HUES48 (cell line): ENCODE measurements at regions not wholly inside any gene's neighbourhood (a gene's known extent, or its start where the extent isn't known, plus 50 kb on each side); places are given as distances from the start of the nearest gene placed in this dataset.

Experiments used
- H3K27ac ChIP-seq: one replicate; pipeline ENCODE4 v1.7.0; 2013; ENCODE audit warnings: low read depth, low read length, inconsistent platforms
- H3K27me3 ChIP-seq: 2 replicates; pipeline ENCODE4 v1.6.1; 2013; ENCODE audit warnings: mild to moderate bottlenecking, low read length; ENCODE audit not compliant: control insufficient read depth, insufficient read depth
- H3K36me3 ChIP-seq: 2 replicates; pipeline ENCODE4 v1.6.1; 2013; ENCODE audit warnings: low read length; ENCODE audit not compliant: control insufficient read depth, insufficient read depth
- H3K4me1 ChIP-seq: 2 replicates; pipeline ENCODE4 v1.6.1; 2013; ENCODE audit warnings: mild to moderate bottlenecking, low read length; ENCODE audit not compliant: control insufficient read depth, insufficient read depth
- H3K4me3 ChIP-seq: 2 replicates; pipeline ENCODE4 v1.5.1; 2013; ENCODE audit warnings: mild to moderate bottlenecking, low read depth, low read length
- H3K9ac ChIP-seq: 2 replicates; pipeline ENCODE4 v1.6.1; 2013; ENCODE audit warnings: mild to moderate bottlenecking, low read depth, low read length, moderate library complexity
- H3K9me3 ChIP-seq: 2 replicates; pipeline ENCODE4 v1.6.1; 2013; ENCODE audit warnings: low read length; ENCODE audit not compliant: control insufficient read depth, insufficient read depth

DNA sequence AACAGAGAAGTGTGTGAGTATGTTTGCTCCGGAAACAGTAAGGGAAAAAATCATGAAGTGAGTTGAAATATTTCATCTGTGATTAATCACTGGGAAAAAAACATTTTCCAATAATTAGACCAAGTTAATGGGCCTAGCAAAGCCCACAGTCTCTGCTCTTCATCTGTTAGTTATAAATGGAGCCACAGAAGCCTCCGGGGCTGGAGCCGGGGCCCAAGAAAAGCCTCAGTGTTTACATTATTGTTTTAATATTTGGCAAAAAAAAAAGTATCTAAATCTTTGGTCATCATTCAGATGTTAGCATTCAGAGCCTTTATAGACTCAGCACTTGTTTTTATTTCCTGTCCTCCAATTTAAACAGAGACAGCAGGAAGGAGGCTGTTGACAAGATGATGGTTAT, 115.0 kb downstream of the UBE2U start:
- no peak overlapping the region for H3K9ac ChIP-seq
- no peaks in the 10 kb centered on the region for H3K9me3 ChIP-seq
- no peaks in the 10 kb centered on the region for H3K27me3 ChIP-seq
- no peaks in the 10 kb centered on the region for H3K36me3 ChIP-seq
- no peak overlapping the region for H3K4me3 ChIP-seq
- H3K4me1 ChIP-seq: peaks cover 18% of the 10 kb centered on the region
- no peak overlapping the region for H3K27ac ChIP-seq

DNA sequence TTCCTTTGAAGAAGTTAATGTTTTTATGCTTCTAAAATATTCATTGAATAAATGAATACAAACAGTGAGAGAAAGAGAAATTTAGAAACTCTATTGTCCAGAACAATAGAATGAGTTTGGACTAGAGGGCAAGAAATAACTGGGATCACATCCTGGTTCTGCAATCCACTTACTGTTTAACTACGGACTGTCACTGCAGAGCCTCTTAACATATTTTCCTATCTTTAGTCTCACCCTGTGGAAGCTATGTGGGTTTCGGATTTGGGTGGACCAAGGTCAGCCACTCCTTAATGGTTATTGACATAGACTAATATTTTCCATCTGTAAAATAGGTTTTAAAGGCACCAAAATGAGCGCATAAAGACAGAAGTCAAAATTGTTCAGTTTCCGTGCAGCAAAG, 116.6 kb downstream of the UBE2U start:
- Histone ChIP-seq H3K9me3 (no peaks in the 10 kb centered on the region), H3K4me1 (peaks cover 11% of the 10 kb centered on the region; the same call in 1 of the 2 replicates), H3K9ac (no peak overlapping the region), H3K36me3 (no peaks in the 10 kb centered on the region), H3K4me3 (no peak overlapping the region), H3K27ac (no peak overlapping the region), H3K27me3 (no peaks in the 10 kb centered on the region)

DNA sequence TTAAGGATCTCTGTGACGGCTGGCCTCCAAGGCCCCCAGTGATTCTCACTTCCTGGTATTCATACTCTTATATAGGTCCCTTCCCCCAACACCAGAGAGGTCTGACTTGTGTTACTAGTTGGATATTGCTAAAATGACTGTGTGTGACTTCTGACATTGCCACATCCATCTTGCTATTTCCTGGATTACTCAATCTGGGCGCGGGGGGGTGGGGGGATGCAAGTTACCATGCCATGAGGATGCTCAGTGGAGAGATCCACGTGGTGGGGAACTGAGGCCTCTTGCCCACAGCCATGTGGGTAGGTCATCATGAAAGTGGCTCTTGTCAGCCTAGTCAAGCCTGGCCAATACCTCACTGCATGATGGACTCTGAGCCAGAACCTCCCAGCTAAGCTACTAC, 117.0 kb downstream of the UBE2U start:
- Histone ChIP-seq H3K4me3 (no peak overlapping the region), H3K36me3 (no peaks in the 10 kb centered on the region), H3K27ac (no peak overlapping the region), H3K27me3 (no peaks in the 10 kb centered on the region), H3K9me3 (no peaks in the 10 kb centered on the region), H3K4me1 (peaks cover 11% of the 10 kb centered on the region; the same call in 1 of the 2 replicates), H3K9ac (no peak overlapping the region)

DNA sequence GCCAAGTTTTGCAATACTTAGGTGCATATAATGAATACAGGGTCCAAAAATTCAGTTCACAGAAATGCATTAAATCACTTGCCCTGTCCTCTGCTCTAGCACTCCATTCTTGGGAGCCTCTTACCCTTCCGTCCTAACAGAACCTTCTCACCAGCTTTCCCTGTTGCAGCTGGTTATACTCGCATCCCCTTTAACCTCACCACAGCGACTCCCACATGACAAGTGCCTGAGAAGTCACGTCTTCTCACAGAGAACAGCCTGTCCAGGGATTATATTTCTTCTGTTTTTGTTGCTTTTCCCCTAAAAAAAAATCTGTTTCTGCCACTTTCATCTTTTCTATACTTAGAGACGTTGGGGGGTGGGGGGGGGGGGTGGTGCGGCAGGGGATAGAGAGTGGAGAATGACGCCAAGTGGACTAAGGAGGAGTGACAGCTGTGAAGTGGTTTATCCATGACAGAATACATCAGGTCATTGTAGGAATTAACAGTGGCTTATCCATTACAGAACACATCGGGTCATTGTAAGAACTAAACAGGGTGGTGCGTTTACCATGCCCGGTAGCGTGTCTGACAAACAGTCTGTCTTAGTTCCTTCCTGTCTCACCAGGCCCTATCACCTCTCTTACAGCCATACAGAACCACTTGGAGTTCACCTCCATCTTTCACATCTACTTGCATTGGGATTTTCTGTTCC, 117.6 kb downstream of the UBE2U start:
- H3K4me1 ChIP-seq: peaks cover 11% of the 10 kb centered on the region; the same call in 1 of the 2 replicates
- no peak overlapping the region for H3K4me3 ChIP-seq
- H3K36me3 ChIP-seq: no peaks in the 10 kb centered on the region
- no peaks in the 10 kb centered on the region for H3K9me3 ChIP-seq
- no peak overlapping the region for H3K9ac ChIP-seq
- no peaks in the 10 kb centered on the region for H3K27me3 ChIP-seq
- no peak overlapping the region for H3K27ac ChIP-seq

DNA sequence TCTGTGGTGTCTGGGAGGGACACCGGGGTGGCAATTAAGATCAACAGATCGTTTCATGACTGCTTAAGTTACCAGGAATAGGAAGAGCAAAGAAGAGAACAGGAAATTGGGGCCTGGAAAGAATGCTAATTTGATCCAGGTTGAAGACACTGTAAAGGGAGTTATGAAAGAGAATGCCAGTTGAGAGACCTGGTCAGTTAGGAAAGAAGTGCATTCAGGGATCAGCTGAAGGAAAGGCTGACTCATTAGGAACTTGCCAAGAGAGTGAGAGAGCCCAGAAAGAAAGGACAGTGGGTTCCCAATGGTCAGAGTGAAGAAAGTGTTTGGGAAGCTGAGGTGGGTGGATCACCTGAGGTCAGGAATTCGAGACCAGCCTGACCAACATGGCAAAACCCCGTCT, 119.6 kb downstream of the UBE2U start:
- Histone ChIP-seq H3K27ac (no peak overlapping the region), H3K36me3 (no peaks in the 10 kb centered on the region), H3K9me3 (no peaks in the 10 kb centered on the region), H3K4me3 (no peak overlapping the region), H3K4me1 (peaks cover 11% of the 10 kb centered on the region; the same call in 1 of the 2 replicates), H3K27me3 (no peaks in the 10 kb centered on the region), H3K9ac (no peak overlapping the region)

DNA sequence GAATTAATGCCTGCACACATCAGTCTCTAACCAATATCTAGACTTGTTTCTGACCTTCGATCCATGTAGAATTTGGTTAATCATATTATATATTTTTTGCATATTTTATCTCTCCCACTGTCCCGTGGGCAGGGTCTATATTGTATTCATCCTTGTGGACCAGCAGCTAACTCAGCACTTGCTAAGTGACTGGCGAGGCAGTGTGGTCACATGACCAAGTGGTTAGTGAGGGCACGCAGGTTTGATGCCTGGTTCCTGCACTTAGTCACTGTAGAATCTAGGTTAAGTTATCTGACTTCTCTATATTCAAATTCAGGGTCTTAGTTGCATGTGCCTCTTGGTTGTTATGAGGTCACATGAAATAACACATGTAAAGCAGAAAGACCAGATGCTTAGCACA, 120.5 kb downstream of the UBE2U start:
- no peak overlapping the region for H3K27ac ChIP-seq
- H3K9me3 ChIP-seq: no peaks in the 10 kb centered on the region
- H3K27me3 ChIP-seq: no peaks in the 10 kb centered on the region
- no peaks in the 10 kb centered on the region for H3K36me3 ChIP-seq
- H3K4me1 ChIP-seq: peaks cover 11% of the 10 kb centered on the region; the same call in 1 of the 2 replicates
- H3K4me3 ChIP-seq: no peak overlapping the region
- no peak overlapping the region for H3K9ac ChIP-seq

DNA sequence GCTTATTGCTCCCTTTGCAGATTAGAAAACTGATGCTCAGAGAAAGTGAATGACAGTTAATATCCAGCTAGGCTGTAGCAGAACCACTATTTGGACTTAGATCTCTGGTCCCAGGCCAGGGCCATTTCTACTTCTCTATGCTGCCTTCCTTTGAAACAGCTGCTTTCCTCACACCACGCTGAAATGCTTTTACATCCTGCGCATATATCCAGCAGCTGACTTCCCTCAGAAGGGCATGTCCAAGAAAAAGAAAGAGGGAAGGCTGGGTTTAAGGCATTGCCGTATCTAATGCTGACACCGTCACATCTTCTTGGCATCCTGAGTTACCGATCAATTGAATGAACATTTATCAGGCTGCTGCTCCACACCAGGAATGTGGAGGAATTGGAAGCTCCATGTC, 122.4 kb downstream of the UBE2U start:
- Histone ChIP-seq H3K36me3 (no peaks in the 10 kb centered on the region), H3K9ac (no peak overlapping the region), H3K27me3 (no peaks in the 10 kb centered on the region), H3K27ac (no peak overlapping the region), H3K4me1 (peaks cover 10% of the 10 kb centered on the region; the same call in 1 of the 2 replicates), H3K9me3 (no peaks in the 10 kb centered on the region), H3K4me3 (no peak overlapping the region)

DNA sequence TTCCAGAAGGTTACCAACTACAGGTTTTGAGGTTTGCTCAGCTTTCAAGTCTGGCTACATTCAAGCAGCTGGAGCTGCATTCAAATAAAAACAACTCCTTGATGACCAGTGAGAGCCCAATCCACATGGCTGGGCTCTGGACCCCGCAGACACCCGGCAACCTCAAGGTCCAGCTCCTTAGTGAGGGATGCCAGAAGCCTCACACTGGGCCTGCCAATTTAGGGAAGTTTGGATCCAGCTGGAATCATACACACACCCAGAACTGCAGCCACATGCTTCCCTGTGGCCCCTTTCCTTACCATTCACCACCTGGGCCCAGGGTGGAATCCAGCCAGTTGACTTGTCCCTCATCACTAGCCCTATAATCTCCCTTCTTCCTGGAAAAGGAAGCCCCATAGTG, 123.7 kb downstream of the UBE2U start:
- H3K36me3 ChIP-seq: no peaks in the 10 kb centered on the region
- H3K27me3 ChIP-seq: no peaks in the 10 kb centered on the region

DNA sequence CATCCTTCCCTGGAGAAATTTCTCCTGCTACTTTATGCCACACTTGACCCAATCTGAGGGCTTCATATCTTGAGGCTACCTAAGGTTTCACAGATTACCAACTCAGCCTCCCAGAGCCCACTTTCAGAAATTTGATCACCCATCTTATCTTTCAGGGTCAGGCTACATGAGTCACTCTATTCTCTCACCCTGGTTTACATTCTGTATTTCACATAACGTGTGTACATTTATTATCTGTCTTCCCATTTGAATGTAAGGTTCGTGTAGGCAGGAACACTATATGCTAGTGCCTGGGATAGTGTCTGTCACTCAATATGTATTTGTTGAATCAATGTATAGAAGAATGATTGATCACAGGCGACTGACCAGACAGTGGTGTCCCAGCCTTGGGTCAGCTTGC, 124.8 kb downstream of the UBE2U start:
- no peak overlapping the region for H3K27ac ChIP-seq
- H3K9ac ChIP-seq: no peak overlapping the region
- no peaks in the 10 kb centered on the region for H3K27me3 ChIP-seq
- H3K4me1 ChIP-seq: peaks cover 4% of the 10 kb centered on the region; the same call in 1 of the 2 replicates
- H3K36me3 ChIP-seq: no peaks in the 10 kb centered on the region
- no peaks in the 10 kb centered on the region for H3K9me3 ChIP-seq
- no peak overlapping the region for H3K4me3 ChIP-seq

More for the DNA sequence above, 123.7 kb downstream of the UBE2U start:
- Histone ChIP-seq H3K4me3 (no peak overlapping the region), H3K9ac (no peak overlapping the region), H3K9me3 (no peaks in the 10 kb centered on the region), H3K27ac (no peak overlapping the region), H3K4me1 (peaks cover 10% of the 10 kb centered on the region; the same call in 1 of the 2 replicates)

DNA sequence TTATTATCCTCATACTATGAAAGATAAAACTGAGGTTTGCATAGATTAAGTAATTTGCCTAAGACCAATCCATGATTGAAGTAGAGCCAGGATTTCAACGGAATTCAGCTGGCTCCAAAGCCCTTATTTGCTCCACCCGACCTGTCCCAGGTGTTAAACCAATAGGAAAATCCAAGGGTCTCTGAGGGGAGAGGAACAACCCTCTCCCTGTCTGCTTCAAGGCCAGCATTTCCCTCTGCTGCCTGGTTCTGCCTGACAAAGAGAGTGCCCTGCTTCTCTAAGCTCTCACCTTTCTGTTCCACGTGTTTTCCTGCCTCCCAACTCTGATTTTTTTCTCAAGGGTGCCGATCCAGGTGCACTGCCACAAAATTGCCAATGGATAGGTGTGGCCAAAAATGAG, 127.4 kb downstream of the UBE2U start:
- Histone ChIP-seq H3K9me3 (no peaks in the 10 kb centered on the region), H3K4me3 (no peak overlapping the region), H3K9ac (no peak overlapping the region)

DNA sequence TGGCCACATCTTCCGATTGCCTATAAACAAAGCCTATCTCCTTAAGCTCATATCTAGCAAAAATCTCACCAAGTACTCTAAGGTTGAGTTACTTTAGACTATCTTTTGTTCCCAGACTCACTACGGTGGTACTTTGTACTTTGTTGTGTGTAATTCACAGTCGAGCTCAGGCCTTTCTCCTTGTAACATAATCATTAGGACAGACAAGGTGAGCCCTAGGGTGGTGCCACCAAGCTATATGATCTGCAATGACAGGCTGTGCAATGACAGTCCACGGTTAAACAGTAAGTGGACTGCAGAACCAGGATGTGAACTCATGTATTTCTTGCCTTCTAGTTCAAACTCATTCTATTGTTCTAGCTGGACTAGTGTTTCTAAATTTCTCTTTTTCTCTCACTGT, 132.2 kb downstream of the UBE2U start:
- Histone ChIP-seq H3K9ac (no peak overlapping the region), H3K36me3 (no peaks in the 10 kb centered on the region), H3K27me3 (no peaks in the 10 kb centered on the region), H3K4me3 (no peak overlapping the region), H3K9me3 (no peaks in the 10 kb centered on the region), H3K4me1 (no peaks in the 10 kb centered on the region), H3K27ac (no peak overlapping the region)

More for the DNA sequence above, 127.4 kb downstream of the UBE2U start:
- no peaks in the 10 kb centered on the region for H3K27me3 ChIP-seq
- peaks cover 4% of the 10 kb centered on the region; the same call in 1 of the 2 replicates for H3K4me1 ChIP-seq
- H3K36me3 ChIP-seq: no peaks in the 10 kb centered on the region
- no peak overlapping the region for H3K27ac ChIP-seq
